Tibial artery (tissue), 4 donors: ENCODE measurements at regions not wholly inside any gene's neighbourhood (a gene's known extent, or its start where the extent isn't known, plus 50 kb on each side); places are given as distances from the start of the nearest gene placed in this dataset.
A peak's percentile ranks its signal among the peaks of the same experiment; 100 is the strongest.

Experiments
- DNase-seq, 2 donors: peaks; one replicate each; pipeline ENCODE4 v3.0.0-alpha.2; 2019
- H3K27ac ChIP-seq, 2 donors: fragments of 200-600 bp; sonication (generic) in 1 of 2; 1 replicate in 1 of 2; 2 replicates in 1 of 2; pipeline ENCODE4 v1.5.1; 2018 to 2019; ENCODE audit warnings: mild to moderate bottlenecking in 1 of 2
- H3K27me3 ChIP-seq, 2 donors: fragments of 200-600 bp; sonication (generic) in 1 of 2; one replicate each; pipeline versions ENCODE4 v1.5.1 to v1.6.0; 2016 to 2019
- H3K36me3 ChIP-seq, 3 donors: fragments of 200-600 bp; sonication (generic) in 2 of 3; one replicate each; pipeline ENCODE4 v1.5.1; 2016 to 2019; ENCODE audit warnings: mild to moderate bottlenecking in 2 of 3
- H3K4me1 ChIP-seq, 4 donors: fragments of 200-600 bp; sonication (generic) in 2 of 4; 1 replicate in 3 of 4; 2 replicates in 1 of 4; pipeline ENCODE4 v1.5.1; 2016 to 2019
- H3K4me3 ChIP-seq, 2 donors: fragments of 200-600 bp; sonication (generic) in 1 of 2; 1 replicate in 1 of 2; 2 replicates in 1 of 2; pipeline ENCODE4 v1.5.1; 2018 to 2019; ENCODE audit warnings: mild to moderate bottlenecking in 2 of 2
- H3K9me3 ChIP-seq, 3 donors: fragments of 200-600 bp; sonication (generic) in 1 of 3; one replicate each; pipeline ENCODE4 v1.5.1; 2016 to 2019
- intact Hi-C: fragments of 100-400 bp; cut with DNase I; formaldehyde crosslinking; loops from one replicate; pipeline ENCODE4 v1.15.0; 2023; ENCODE audit warnings: low total_unique reads
- TF ChIP-seq, protein P1 (sequence below), 2 experiments: fragments of 200-600 bp in 1 of 2; fragments of 450-650 bp in 1 of 2; IDR thresholded peaks; one replicate each; pipeline ENCODE4 v1.5.1; 2017 to 2019; ENCODE audit warnings: antibody characterized with exemption in 2 of 2, mild to moderate bottlenecking in 1 of 2, moderate library complexity in 1 of 2

GRCh38 chr12:127108360-127109215, 1158.4 kb upstream of the TMEM132C start:
- TF ChIP-seq, protein P1, sequence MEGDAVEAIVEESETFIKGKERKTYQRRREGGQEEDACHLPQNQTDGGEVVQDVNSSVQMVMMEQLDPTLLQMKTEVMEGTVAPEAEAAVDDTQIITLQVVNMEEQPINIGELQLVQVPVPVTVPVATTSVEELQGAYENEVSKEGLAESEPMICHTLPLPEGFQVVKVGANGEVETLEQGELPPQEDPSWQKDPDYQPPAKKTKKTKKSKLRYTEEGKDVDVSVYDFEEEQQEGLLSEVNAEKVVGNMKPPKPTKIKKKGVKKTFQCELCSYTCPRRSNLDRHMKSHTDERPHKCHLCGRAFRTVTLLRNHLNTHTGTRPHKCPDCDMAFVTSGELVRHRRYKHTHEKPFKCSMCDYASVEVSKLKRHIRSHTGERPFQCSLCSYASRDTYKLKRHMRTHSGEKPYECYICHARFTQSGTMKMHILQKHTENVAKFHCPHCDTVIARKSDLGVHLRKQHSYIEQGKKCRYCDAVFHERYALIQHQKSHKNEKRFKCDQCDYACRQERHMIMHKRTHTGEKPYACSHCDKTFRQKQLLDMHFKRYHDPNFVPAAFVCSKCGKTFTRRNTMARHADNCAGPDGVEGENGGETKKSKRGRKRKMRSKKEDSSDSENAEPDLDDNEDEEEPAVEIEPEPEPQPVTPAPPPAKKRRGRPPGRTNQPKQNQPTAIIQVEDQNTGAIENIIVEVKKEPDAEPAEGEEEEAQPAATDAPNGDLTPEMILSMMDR (IDR thresholded peaks at IDR 0.05) = peak; percentile 45 to 52
- Histone ChIP-seq H3K27me3 (peaks cover 0 to 2% of the 10 kb centered on the region in 2 donors), H3K36me3 (no peaks in the 10 kb centered on the region), H3K9me3 (no peaks in the 10 kb centered on the region), H3K4me3 (no peak overlapping the region), H3K4me1 (no peaks in the 10 kb centered on the region), H3K27ac (no peak overlapping the region)
- intact Hi-C loops = no loop called here
- peak in 1 of 2 donors; percentile 38 for DNase-seq

GRCh38 chr12:127113945-127114344, 1153.0 kb upstream of the TMEM132C start:
- H3K4me1 ChIP-seq = no peaks in the 10 kb centered on the region
- no peaks in the 10 kb centered on the region for H3K27me3 ChIP-seq
- H3K9me3 ChIP-seq = no peaks in the 10 kb centered on the region
- no peak for DNase-seq
- no peaks in the 10 kb centered on the region for H3K36me3 ChIP-seq
- no peak overlapping the region for H3K4me3 ChIP-seq
- intact Hi-C loops = no loop called here
- H3K27ac ChIP-seq = no peak overlapping the region
- TF ChIP-seq, protein P1 (IDR thresholded peaks at IDR 0.05) = no peak

- H3K9me3 ChIP-seq = no peaks in the 10 kb centered on the region
- no peak for DNase-seq
- H3K27ac ChIP-seq = no peak overlapping the region
- no peak overlapping the region for H3K4me3 ChIP-seq
- no peaks in the 10 kb centered on the region for H3K4me1 ChIP-seq
- TF ChIP-seq, protein P1 (IDR thresholded peaks at IDR 0.05) = no peak
- H3K36me3 ChIP-seq = no peaks in the 10 kb centered on the region
- no peaks in the 10 kb centered on the region for H3K27me3 ChIP-seq
- intact Hi-C loops = no loop called here
Observed at GRCh38 chr12:127115468-127116035, 1151.4 kb upstream of the TMEM132C start.

- Histone ChIP-seq H3K27ac (no peak overlapping the region), H3K36me3 (no peaks in the 10 kb centered on the region), H3K4me1 (no peaks in the 10 kb centered on the region), H3K4me3 (no peak overlapping the region), H3K9me3 (no peaks in the 10 kb centered on the region), H3K27me3 (no peaks in the 10 kb centered on the region)
- DNase-seq = no peak
- TF ChIP-seq, protein P1 (IDR thresholded peaks at IDR 0.05) = no peak
- intact Hi-C loops = no loop called here
Observed at GRCh38 chr12:127118251-127118650, 1148.7 kb upstream of the TMEM132C start.

DNA sequence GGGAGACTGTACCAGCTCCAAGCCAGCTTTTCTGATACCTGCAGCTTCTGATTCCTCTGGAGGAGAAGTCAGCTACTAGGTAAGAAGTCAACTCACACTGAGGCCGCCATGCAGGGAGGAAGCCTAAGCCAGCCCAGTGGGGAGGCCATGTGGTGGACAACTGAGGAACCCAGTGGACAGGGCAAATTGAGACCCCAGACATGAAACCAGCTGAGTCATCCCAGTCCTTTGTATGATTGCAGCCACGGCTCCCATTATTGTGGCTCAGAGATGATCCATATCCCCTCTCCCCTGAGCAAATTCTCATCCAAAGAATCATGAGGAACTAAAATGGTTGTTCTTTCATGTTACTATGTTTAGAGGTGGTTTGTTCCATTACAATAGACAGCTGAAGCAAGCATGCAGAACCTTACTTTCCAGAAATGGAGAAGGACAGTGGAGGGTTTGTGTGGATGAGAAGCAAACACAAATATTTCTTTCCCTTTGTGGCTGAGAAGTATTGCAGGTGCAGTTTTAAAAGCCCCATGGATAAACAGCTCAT, 1147.3 kb upstream of the TMEM132C start:
- Histone ChIP-seq H3K36me3 (no peaks in the 10 kb centered on the region), H3K27me3 (no peaks in the 10 kb centered on the region), H3K27ac (no peak overlapping the region), H3K4me3 (no peak overlapping the region), H3K4me1 (no peaks in the 10 kb centered on the region), H3K9me3 (no peaks in the 10 kb centered on the region)
- intact Hi-C loops = no loop called here
- TF ChIP-seq, protein P1 (IDR thresholded peaks at IDR 0.05) = no peak
- DNase-seq = no peak
